Smooth muscle cell (in vitro differentiated cells): ENCODE measurements at regions not wholly inside any gene's neighbourhood (a gene's known extent, or its start where the extent isn't known, plus 50 kb on each side); places are given as distances from the start of the nearest gene placed in this dataset.
A peak's percentile ranks its signal among the peaks of the same experiment; 100 is the strongest.

Experiments
- DNase-seq: peaks from one replicate; lab custom pipeline; 2025; ENCODE audit not compliant: unreplicated experiment; lab: John Stamatoyannopoulos, UW
- H2AFZ ChIP-seq: fragments of 200-600 bp; sonication (generic); 2 replicates; pipeline ENCODE4 v1.6.0; 2016; ENCODE audit warnings: antibody characterized with exemption, low read depth, mild to moderate bottlenecking
- H3F3A ChIP-seq: fragments of 200-600 bp; sonication (generic); 2 replicates; pipeline ENCODE4 v1.6.0; 2017; ENCODE audit warnings: antibody characterized with exemption, low read depth
- H3K27ac ChIP-seq: fragments of 200-600 bp; sonication (generic); 2 replicates; pipeline ENCODE4 v1.5.1; 2016; ENCODE audit warnings: low read depth, mild to moderate bottlenecking
- H3K27me3 ChIP-seq: fragments of 200-600 bp; sonication (generic); 2 replicates; pipeline ENCODE4 v1.6.1; 2016; ENCODE audit warnings: low read depth, mild to moderate bottlenecking
- H3K36me3 ChIP-seq: fragments of 200-600 bp; sonication (generic); 2 replicates; pipeline ENCODE4 v1.5.1; 2016; ENCODE audit warnings: low read depth
- H3K4me1 ChIP-seq: fragments of 200-600 bp; sonication (generic); 2 replicates; pipeline ENCODE4 v1.5.1; 2016; ENCODE audit warnings: low read depth
- H3K4me2 ChIP-seq: fragments of 200-600 bp; sonication (generic); 2 replicates; pipeline ENCODE4 v1.6.0; 2016; ENCODE audit warnings: mild to moderate bottlenecking
- H3K4me3 ChIP-seq: fragments of 200-600 bp; sonication (generic); 2 replicates; pipeline ENCODE4 v1.5.1; 2016; ENCODE audit warnings: mild to moderate bottlenecking
- H3K79me2 ChIP-seq: fragments of 200-600 bp; sonication (generic); 2 replicates; pipeline ENCODE4 v1.6.0; 2016; ENCODE audit warnings: low read depth, mild to moderate bottlenecking
- H3K9ac ChIP-seq: fragments of 200-600 bp; sonication (generic); 2 replicates; pipeline ENCODE4 v1.6.0; 2016; ENCODE audit warnings: low read depth
- H3K9me3 ChIP-seq: fragments of 200-600 bp; sonication (generic); replicated peaks from 2 replicates; pipeline ENCODE4 v1.5.1; 2016; ENCODE audit warnings: low read depth
- H4K20me1 ChIP-seq: fragments of 200-600 bp; sonication (generic); 2 replicates; pipeline ENCODE4 v1.6.0; 2016; ENCODE audit warnings: low read depth
- CTCF ChIP-seq: fragments of 200-600 bp; sonication (generic); IDR thresholded peaks from 2 replicates; pipeline ENCODE4 v1.5.1; 2017; ENCODE audit warnings: borderline replicate concordance, mild to moderate bottlenecking, antibody characterized with exemption; ENCODE audit not compliant: insufficient read depth, poor library complexity, severe bottlenecking
- WGBS: methylation state at CpG from one replicate; pipeline ENCODE4 v1.1.7; 2016; ENCODE audit warnings: low lambda C conversion rate; 5-methylcytosine and 5-hydroxymethylcytosine counted together

- Histone ChIP-seq H3K79me2 (no peaks in the 10 kb centered on the region), H3K9ac (no peak overlapping the region), H3F3A (no peaks in the 10 kb centered on the region), H3K36me3 (no peaks in the 10 kb centered on the region), H3K4me1 (peaks cover 2% of the 10 kb centered on the region), H3K4me3 (no peak overlapping the region), H3K4me2 (no peak overlapping the region), H2AFZ (no peak overlapping the region), H3K9me3 (no peaks in the 10 kb centered on the region), H3K27me3 (no peaks in the 10 kb centered on the region), H4K20me1 (no peaks in the 10 kb centered on the region), H3K27ac (no peak overlapping the region)
- no peak for TF ChIP-seq CTCF
- no peak for DNase-seq
- 89% methylated on average over 1 of the region's 1 CpG for WGBS
Measured at GRCh38 chr4:17329046-17329445, 182.8 kb downstream of the QDPR start.

- H3K4me1 ChIP-seq = peaks cover 4% of the 10 kb centered on the region
- no peaks in the 10 kb centered on the region for H3K27me3 ChIP-seq
- H3F3A ChIP-seq = no peaks in the 10 kb centered on the region
- no peak overlapping the region for H3K9ac ChIP-seq
- no peaks in the 10 kb centered on the region for H3K36me3 ChIP-seq
- no peaks in the 10 kb centered on the region for H3K9me3 ChIP-seq
- H2AFZ ChIP-seq = peak overlapping the region; percentile 50
- DNase-seq = no peak
- H3K27ac ChIP-seq = no peak overlapping the region
- H4K20me1 ChIP-seq = no peaks in the 10 kb centered on the region
- no peak overlapping the region for H3K4me2 ChIP-seq
- no peak overlapping the region for H3K4me3 ChIP-seq
- WGBS = 68% methylated on average over 5 of the region's 5 CpGs
- H3K79me2 ChIP-seq = no peaks in the 10 kb centered on the region
- no peak for TF ChIP-seq CTCF
Measured at GRCh38 chr4:17328141-17328815, 183.6 kb downstream of the QDPR start.

GRCh38 chr4:17327591-17327990 is 184.3 kb downstream of the QDPR start:
- Histone ChIP-seq H3K27me3 (no peaks in the 10 kb centered on the region), H3K4me2 (no peak overlapping the region), H3K4me1 (peaks cover 4% of the 10 kb centered on the region), H3K4me3 (no peak overlapping the region), H2AFZ (no peak overlapping the region), H3K79me2 (no peaks in the 10 kb centered on the region), H3K9ac (no peak overlapping the region), H3K36me3 (no peaks in the 10 kb centered on the region), H3F3A (no peaks in the 10 kb centered on the region), H3K27ac (no peak overlapping the region), H4K20me1 (no peaks in the 10 kb centered on the region), H3K9me3 (no peaks in the 10 kb centered on the region)
- 69% methylated on average over 6 of the region's 6 CpGs for WGBS
- no peak for TF ChIP-seq CTCF
- DNase-seq = no peak

GRCh38 chr4:17326756-17327155 is 185.1 kb downstream of the QDPR start:
- no peak overlapping the region for H3K4me2 ChIP-seq

More at GRCh38 chr4:17326756-17327155, 185.1 kb downstream of the QDPR start:
- Histone ChIP-seq H3K4me3 (no peak overlapping the region), H3K79me2 (no peaks in the 10 kb centered on the region), H3K4me1 (peaks cover 4% of the 10 kb centered on the region), H4K20me1 (no peaks in the 10 kb centered on the region), H3K36me3 (no peaks in the 10 kb centered on the region), H3F3A (no peaks in the 10 kb centered on the region), H3K9ac (no peak overlapping the region), H3K27ac (no peak overlapping the region), H2AFZ (no peak overlapping the region), H3K27me3 (no peaks in the 10 kb centered on the region), H3K9me3 (no peaks in the 10 kb centered on the region)
- 91% methylated on average over 2 of the region's 2 CpGs for WGBS
- TF ChIP-seq CTCF = no peak
- DNase-seq = no peak
